Right lobe of liver (tissue), 6 donors: ENCODE measurements at regions not wholly inside any gene's neighbourhood (a gene's known extent, or its start where the extent isn't known, plus 50 kb on each side); places are given as distances from the start of the nearest gene placed in this dataset.

Experiments
- ATAC-seq, 4 donors: fragments of 200-7000 bp; cut with Tn5 transposase; one replicate each; pipeline ENCODE4 v1.9.1; 2020; ENCODE audit warnings: mild to moderate bottlenecking in 4 of 4, moderate library complexity in 4 of 4
- DNase-seq, 3 donors: peaks; one replicate each; pipeline ENCODE4 v3.0.0-alpha.2; 2020
- H3K27ac ChIP-seq, 3 donors: fragments of 200-600 bp; one replicate each; pipeline ENCODE4 v1.8.0; 2022
- H3K27me3 ChIP-seq, 2 donors: fragments of 200-600 bp; one replicate each; pipeline ENCODE4 v1.8.0; 2022
- H3K36me3 ChIP-seq, 4 donors: fragments of 200-600 bp; sonication (generic) in 1 of 4; one replicate each; pipeline versions ENCODE4 v1.5.1 to v1.8.0; 2017 to 2022; ENCODE audit warnings: control low read depth in 1 of 4
- H3K4me1 ChIP-seq, 4 donors: fragments of 200-600 bp; sonication (generic) in 1 of 4; one replicate each; pipeline versions ENCODE4 v1.5.1 to v1.8.0; 2017 to 2022; ENCODE audit warnings: control low read depth in 1 of 4
- H3K4me3 ChIP-seq, 3 donors: fragments of 200-600 bp; one replicate each; pipeline ENCODE4 v1.8.0; 2022
- H3K9me3 ChIP-seq, 4 donors: fragments of 200-600 bp; sonication (generic) in 1 of 4; one replicate each; pipeline versions ENCODE4 v1.5.1 to v1.8.0; 2017 to 2022; ENCODE audit warnings: control low read depth in 1 of 4
- POLR2A ChIP-seq: fragments of 450-650 bp; IDR thresholded peaks from one replicate; pipeline ENCODE4 v1.6.1; 2017; ENCODE audit warnings: antibody characterized with exemption, mild to moderate bottlenecking
- WGBS: methylation state at CpG from one replicate; pipeline ENCODE4 v1.1.6; 2018; ENCODE audit warnings: low coverage, low lambda C conversion rate; ENCODE audit not compliant: insufficient coverage; ENCODE audit errors: missing lambda C conversion rate; 5-methylcytosine and 5-hydroxymethylcytosine counted together
- intact Hi-C, 2 donors: fragments of 100-400 bp; cut with DNase I; formaldehyde crosslinking; loops; one replicate each; pipeline versions ENCODE4 v1.11.2 to v1.14.1; 2022
- TF ChIP-seq, protein P1 (sequence below), 4 donors: fragments of 200-600 bp in 3 of 4; fragments of 450-650 bp in 1 of 4; IDR thresholded peaks; one replicate each; pipeline versions ENCODE4 v1.5.1 to v1.8.0; 2016 to 2022; ENCODE audit warnings: antibody characterized with exemption in 4 of 4, mild to moderate bottlenecking in 2 of 4
- donor health status: DM: no; HTN: yes; CAD: no.
- donor health status: DM: no; HTN: no; CAD: no.
- donor health status: DM: no; HTN: no; CAD: no.
- donor health status: DM: no; HTN: yes; CAD: no.
- donor health status: DM: no; HTN: yes; CAD: no.

DNA sequence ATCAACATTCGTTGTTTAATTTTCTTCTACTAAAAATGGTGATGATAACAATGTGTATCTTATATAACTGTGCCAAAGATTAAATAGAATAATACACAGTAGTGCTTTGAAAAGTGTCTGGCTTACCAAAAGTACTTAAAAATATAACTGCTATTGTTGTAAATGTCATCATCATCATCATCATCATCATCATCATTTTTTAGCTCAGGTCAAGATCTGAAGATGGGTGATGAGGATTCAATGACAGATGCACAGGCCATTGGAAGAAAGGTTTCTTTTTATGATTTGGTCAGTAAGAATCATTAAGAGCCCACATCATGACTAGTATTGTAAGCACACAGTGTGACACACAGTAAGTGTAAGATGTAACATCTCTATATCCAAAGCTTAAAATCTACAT, 795.2 kb downstream of the SLC4A3 start:
- Histone ChIP-seq H3K4me3 (no peak overlapping the region), H3K36me3 (no peaks in the 10 kb centered on the region), H3K4me1 (no peaks in the 10 kb centered on the region), H3K27ac (no peak overlapping the region), H3K27me3 (no peaks in the 10 kb centered on the region), H3K9me3 (no peaks in the 10 kb centered on the region)
- DNase-seq = no peak
- no peak for ATAC-seq
- intact Hi-C loops = no loop called here
- TF ChIP-seq, protein P1, sequence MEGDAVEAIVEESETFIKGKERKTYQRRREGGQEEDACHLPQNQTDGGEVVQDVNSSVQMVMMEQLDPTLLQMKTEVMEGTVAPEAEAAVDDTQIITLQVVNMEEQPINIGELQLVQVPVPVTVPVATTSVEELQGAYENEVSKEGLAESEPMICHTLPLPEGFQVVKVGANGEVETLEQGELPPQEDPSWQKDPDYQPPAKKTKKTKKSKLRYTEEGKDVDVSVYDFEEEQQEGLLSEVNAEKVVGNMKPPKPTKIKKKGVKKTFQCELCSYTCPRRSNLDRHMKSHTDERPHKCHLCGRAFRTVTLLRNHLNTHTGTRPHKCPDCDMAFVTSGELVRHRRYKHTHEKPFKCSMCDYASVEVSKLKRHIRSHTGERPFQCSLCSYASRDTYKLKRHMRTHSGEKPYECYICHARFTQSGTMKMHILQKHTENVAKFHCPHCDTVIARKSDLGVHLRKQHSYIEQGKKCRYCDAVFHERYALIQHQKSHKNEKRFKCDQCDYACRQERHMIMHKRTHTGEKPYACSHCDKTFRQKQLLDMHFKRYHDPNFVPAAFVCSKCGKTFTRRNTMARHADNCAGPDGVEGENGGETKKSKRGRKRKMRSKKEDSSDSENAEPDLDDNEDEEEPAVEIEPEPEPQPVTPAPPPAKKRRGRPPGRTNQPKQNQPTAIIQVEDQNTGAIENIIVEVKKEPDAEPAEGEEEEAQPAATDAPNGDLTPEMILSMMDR (IDR thresholded peaks at IDR 0.05) = no peak
- WGBS = 40% methylated on average over 1 of the region's 1 CpG

GRCh38 chr2:220424561-220424960, 797.1 kb downstream of the SLC4A3 start:
- Histone ChIP-seq H3K4me1 (no peaks in the 10 kb centered on the region), H3K4me3 (no peak overlapping the region), H3K27me3 (no peaks in the 10 kb centered on the region), H3K36me3 (no peaks in the 10 kb centered on the region), H3K9me3 (no peaks in the 10 kb centered on the region), H3K27ac (no peak overlapping the region)
- TF ChIP-seq POLR2A = no peak
- TF ChIP-seq, protein P1 (IDR thresholded peaks at IDR 0.05) = no peak
- intact Hi-C loops = no loop called here
- no peak for ATAC-seq
- no peak for DNase-seq
- WGBS = 42% methylated on average over 2 of the region's 2 CpGs

GRCh38 chr2:220432645-220433044, 805.2 kb downstream of the SLC4A3 start:
- intact Hi-C loops = no loop called here
- H3K9me3 ChIP-seq = no peaks in the 10 kb centered on the region
- H3K27me3 ChIP-seq = no peaks in the 10 kb centered on the region
- no peaks in the 10 kb centered on the region for H3K36me3 ChIP-seq
- no peak for DNase-seq
- no peak for ATAC-seq
- H3K4me1 ChIP-seq = no peaks in the 10 kb centered on the region
- 30% methylated on average over 2 of the region's 2 CpGs for WGBS
- TF ChIP-seq, protein P1 (IDR thresholded peaks at IDR 0.05) = no peak
- TF ChIP-seq POLR2A = no peak
- H3K27ac ChIP-seq = no peak overlapping the region
- H3K4me3 ChIP-seq = no peak overlapping the region

GRCh38 chr2:220433131-220433530, 805.7 kb downstream of the SLC4A3 start:
- TF ChIP-seq, protein P1 (IDR thresholded peaks at IDR 0.05) = no peak
- no peak for TF ChIP-seq POLR2A
- 90% methylated on average over 3 of the region's 3 CpGs for WGBS
- H3K4me1 ChIP-seq = no peaks in the 10 kb centered on the region

DNA sequence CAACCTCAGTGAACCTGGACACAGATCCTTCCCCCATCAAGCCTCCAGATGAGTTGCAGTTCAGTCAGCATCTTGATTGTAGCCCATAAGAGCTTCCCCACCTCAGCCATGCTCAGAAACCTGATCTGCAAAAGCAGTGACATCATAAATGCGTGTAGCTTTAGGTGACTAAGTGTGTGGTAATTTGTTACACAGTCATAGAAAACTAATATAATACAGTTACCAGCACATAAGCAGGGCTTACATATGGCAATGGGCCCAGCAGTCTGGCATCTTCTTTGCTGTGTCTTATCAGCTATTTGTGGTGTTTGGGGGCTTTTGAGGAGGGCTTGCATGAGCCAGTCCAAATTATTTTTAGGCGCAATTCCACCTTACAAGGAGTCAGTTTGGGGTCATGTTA, 807.0 kb downstream of the SLC4A3 start:
- TF ChIP-seq, protein P1 (IDR thresholded peaks at IDR 0.05) = no peak
- TF ChIP-seq POLR2A = no peak
- no peak overlapping the region for H3K27ac ChIP-seq
- no peak overlapping the region for H3K4me3 ChIP-seq
- DNase-seq (no peak), ATAC-seq (no peak)
- H3K4me1 ChIP-seq = no peaks in the 10 kb centered on the region
- no peaks in the 10 kb centered on the region for H3K27me3 ChIP-seq
- no peaks in the 10 kb centered on the region for H3K36me3 ChIP-seq
- no peaks in the 10 kb centered on the region for H3K9me3 ChIP-seq
- WGBS = 84% methylated on average over 2 of the region's 2 CpGs
- intact Hi-C loops = no loop called here

More at GRCh38 chr2:220433131-220433530, 805.7 kb downstream of the SLC4A3 start:
- Histone ChIP-seq H3K27ac (no peak overlapping the region), H3K27me3 (no peaks in the 10 kb centered on the region), H3K9me3 (no peaks in the 10 kb centered on the region), H3K36me3 (no peaks in the 10 kb centered on the region), H3K4me3 (no peak overlapping the region)
- intact Hi-C loops = no loop called here
- no peak for DNase-seq
- no peak for ATAC-seq
